Neural crest cell (in vitro differentiated cells): ENCODE measurements at regions not wholly inside any gene's neighbourhood (a gene's known extent, or its start where the extent isn't known, plus 50 kb on each side); places are given as distances from the start of the nearest gene placed in this dataset.

Source experiments
- DNase-seq: peaks from one replicate; pipeline ENCODE4 v3.0.0; 2021; ENCODE audit warnings: low read depth, mixed read lengths, low spot score
- H3K27ac Mint-ChIP-seq: one replicate; pipeline ENCODE4 v1.8.0; 2021; ENCODE audit warnings: mild to moderate bottlenecking, mixed read lengths; ENCODE audit not compliant: unreplicated experiment
- H3K27me3 Mint-ChIP-seq: 2 replicates; pipeline ENCODE4 v1.8.0; 2021; ENCODE audit warnings: low read depth, mild to moderate bottlenecking, mixed read lengths
- H3K36me3 Mint-ChIP-seq: 2 replicates; pipeline ENCODE4 v1.8.0; 2021; ENCODE audit warnings: low read depth, mild to moderate bottlenecking, mixed read lengths
- H3K4me1 Mint-ChIP-seq: 2 replicates; pipeline ENCODE4 v1.8.0; 2021; ENCODE audit warnings: mixed read lengths
- H3K4me3 Mint-ChIP-seq: one replicate; pipeline ENCODE4 v1.8.0; 2021; ENCODE audit warnings: mild to moderate bottlenecking, mixed read lengths
- H3K9me3 Mint-ChIP-seq: 2 replicates; pipeline ENCODE4 v1.8.0; 2021; ENCODE audit warnings: mixed read lengths
- TF ChIP-seq, protein P1 (sequence below): fragments of 200-600 bp; sonication (generic); conservative IDR thresholded peaks from 2 replicates; pipeline ENCODE4 v1.5.0; 2021; ENCODE audit warnings: antibody characterized with exemption, mild to moderate bottlenecking

GRCh38 chr16:74232806-74233465, 63.7 kb upstream of the PSMD7 start:
- H3K4me3 Mint-ChIP-seq, result no peak overlapping the region
- H3K27ac Mint-ChIP-seq, result no peak overlapping the region
- H3K4me1 Mint-ChIP-seq, result no peaks in the 10 kb centered on the region
- H3K27me3 Mint-ChIP-seq, result no peaks in the 10 kb centered on the region
- TF ChIP-seq, protein P1, sequence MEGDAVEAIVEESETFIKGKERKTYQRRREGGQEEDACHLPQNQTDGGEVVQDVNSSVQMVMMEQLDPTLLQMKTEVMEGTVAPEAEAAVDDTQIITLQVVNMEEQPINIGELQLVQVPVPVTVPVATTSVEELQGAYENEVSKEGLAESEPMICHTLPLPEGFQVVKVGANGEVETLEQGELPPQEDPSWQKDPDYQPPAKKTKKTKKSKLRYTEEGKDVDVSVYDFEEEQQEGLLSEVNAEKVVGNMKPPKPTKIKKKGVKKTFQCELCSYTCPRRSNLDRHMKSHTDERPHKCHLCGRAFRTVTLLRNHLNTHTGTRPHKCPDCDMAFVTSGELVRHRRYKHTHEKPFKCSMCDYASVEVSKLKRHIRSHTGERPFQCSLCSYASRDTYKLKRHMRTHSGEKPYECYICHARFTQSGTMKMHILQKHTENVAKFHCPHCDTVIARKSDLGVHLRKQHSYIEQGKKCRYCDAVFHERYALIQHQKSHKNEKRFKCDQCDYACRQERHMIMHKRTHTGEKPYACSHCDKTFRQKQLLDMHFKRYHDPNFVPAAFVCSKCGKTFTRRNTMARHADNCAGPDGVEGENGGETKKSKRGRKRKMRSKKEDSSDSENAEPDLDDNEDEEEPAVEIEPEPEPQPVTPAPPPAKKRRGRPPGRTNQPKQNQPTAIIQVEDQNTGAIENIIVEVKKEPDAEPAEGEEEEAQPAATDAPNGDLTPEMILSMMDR, result no peak
- DNase-seq, result no peak
- no peaks in the 10 kb centered on the region for H3K36me3 Mint-ChIP-seq
- H3K9me3 Mint-ChIP-seq, result no peaks in the 10 kb centered on the region

DNA sequence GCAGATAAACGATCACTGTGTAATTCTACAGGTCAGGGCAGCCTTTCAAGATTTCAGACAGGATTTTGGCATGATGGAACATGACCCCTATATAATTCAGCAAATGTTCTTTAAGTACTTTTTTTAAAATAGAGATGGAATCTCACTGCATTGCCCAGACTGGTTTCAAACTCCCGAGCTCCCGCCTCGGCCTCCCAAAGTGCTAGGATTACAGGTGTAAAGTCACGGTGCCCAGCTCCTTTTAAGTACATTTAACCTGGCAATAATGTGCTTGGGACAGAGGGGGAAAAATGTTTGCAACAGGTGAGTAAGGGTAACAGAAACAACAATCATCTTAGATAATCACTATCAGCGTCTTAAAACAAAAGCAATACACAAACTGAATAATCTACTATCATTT, 66.5 kb upstream of the PSMD7 start:
- no peaks in the 10 kb centered on the region for H3K36me3 Mint-ChIP-seq
- DNase-seq, result no peak
- TF ChIP-seq, protein P1, result no peak
- no peaks in the 10 kb centered on the region for H3K27me3 Mint-ChIP-seq
- H3K9me3 Mint-ChIP-seq, result no peaks in the 10 kb centered on the region
- no peak overlapping the region for H3K4me3 Mint-ChIP-seq
- peaks cover 9% of the 10 kb centered on the region for H3K4me1 Mint-ChIP-seq
- H3K27ac Mint-ChIP-seq, result no peak overlapping the region

DNA sequence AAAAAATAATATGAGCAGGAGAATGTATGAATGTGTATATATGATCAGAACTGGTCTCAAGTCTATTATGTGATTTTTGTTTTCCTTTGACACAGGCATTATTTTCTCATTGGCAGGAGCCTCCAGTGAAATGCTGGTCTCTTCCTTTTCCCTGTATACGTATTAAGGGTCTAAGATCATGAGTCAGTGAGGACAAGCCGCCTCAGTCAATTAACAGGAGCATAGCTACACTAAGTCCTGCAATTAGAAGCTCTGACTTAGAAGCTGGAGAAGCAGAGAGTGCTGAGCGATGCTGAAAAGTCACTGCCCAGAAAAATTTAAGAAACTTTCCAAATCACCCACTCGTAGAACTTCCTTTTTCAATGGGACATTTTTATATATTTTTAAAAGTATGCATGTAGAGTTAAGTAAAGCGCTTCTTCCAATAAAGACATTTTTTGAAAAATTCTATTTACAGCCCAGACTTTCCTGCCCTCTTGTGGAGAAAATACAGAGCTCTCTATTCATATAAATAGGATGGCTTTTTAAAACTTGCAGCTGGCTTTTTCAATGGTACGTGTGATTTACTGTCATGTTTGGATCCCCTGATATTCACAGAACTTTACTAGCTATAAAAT, 70.2 kb upstream of the PSMD7 start:
- TF ChIP-seq, protein P1, result peak; percentile 70
- H3K4me3 Mint-ChIP-seq, result no peak overlapping the region
- no peaks in the 10 kb centered on the region for H3K27me3 Mint-ChIP-seq
- no peak for DNase-seq
- H3K9me3 Mint-ChIP-seq, result no peaks in the 10 kb centered on the region
- H3K27ac Mint-ChIP-seq, result no peak overlapping the region
- peaks cover 9% of the 10 kb centered on the region for H3K4me1 Mint-ChIP-seq
- no peaks in the 10 kb centered on the region for H3K36me3 Mint-ChIP-seq

DNA sequence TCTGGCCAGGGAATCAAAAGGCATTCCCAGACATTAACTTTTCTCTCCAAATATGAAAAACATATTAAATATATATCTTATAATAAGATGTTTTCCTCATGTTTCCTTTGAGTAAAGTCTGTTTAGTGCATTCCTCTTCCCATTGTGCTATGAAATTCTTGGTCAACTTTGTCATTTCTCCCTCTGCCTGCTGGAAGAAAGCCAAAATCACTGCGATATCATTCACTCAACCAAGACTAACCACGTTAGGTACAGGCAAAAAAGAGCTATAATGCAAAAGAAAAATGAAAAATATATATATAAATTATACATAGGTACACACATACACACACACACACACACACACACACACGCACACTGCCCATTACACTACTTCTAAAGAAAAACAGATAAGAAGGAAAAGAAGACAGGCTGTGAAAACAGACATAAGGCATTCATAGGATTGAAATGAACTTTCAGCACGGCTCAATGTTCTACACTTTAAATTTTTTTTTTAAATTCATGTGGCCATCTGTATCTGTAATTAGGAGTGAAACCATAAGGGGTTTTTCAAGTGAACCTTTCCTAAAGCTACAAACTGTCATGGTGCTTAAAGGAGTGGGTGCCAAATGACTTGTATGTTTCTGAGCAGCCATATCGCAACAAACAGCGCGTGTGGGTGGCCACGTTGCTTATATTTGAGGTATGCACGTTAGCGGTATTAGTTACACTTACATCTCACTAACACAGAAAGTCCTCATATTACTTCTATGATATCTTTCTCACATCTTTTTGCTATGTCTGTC, 71.6 kb upstream of the PSMD7 start:
- no peak overlapping the region for H3K27ac Mint-ChIP-seq
- TF ChIP-seq, protein P1, result no peak
- DNase-seq, result no peak
- H3K4me3 Mint-ChIP-seq, result no peak overlapping the region
- no peaks in the 10 kb centered on the region for H3K9me3 Mint-ChIP-seq
- H3K27me3 Mint-ChIP-seq, result no peaks in the 10 kb centered on the region
- peaks cover 9% of the 10 kb centered on the region for H3K4me1 Mint-ChIP-seq
- H3K36me3 Mint-ChIP-seq, result no peaks in the 10 kb centered on the region

DNA sequence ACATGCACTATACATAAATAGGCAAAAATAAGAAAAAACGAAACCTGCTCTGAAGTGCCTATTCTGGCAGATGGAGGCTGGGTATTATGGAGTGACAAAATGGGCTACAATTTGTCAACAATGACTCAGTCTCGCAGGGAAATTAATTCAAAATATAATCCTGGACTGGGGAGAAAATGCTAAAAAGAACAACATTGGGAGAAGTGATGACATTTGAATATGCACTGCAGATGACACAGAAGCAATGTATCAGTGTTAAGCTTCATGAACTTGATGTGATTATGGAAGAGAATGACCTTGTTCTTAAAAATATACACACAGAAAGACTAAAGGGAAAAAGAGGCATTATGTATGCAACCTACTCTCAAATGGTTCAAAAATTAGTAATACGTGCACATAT, 74.8 kb upstream of the PSMD7 start:
- Mint-ChIP-seq H3K9me3 (no peaks in the 10 kb centered on the region), H3K27ac (no peak overlapping the region), H3K4me3 (no peak overlapping the region), H3K36me3 (no peaks in the 10 kb centered on the region), H3K27me3 (no peaks in the 10 kb centered on the region), H3K4me1 (peaks cover 8% of the 10 kb centered on the region)
- DNase-seq, result no peak
- TF ChIP-seq, protein P1, result no peak
